Loucy (cell line): ENCODE measurements at regions not wholly inside any gene's neighbourhood (a gene's known extent, or its start where the extent isn't known, plus 50 kb on each side); places are given as distances from the start of the nearest gene placed in this dataset.

Experiments used
- H2AFZ ChIP-seq: fragments of 200-600 bp; sonication (generic); 2 replicates; pipeline ENCODE4 v1.6.0; 2016; ENCODE audit warnings: antibody characterized with exemption, mild to moderate bottlenecking, low read length, moderate library complexity
- H3F3A ChIP-seq: fragments of 200-600 bp; 2 replicates; pipeline ENCODE4 v1.6.0; 2016; ENCODE audit warnings: antibody characterized with exemption, low read depth, mild to moderate bottlenecking
- H3K27me3 ChIP-seq: fragments of 200-600 bp; sonication (generic); 2 replicates; pipeline ENCODE4 v1.6.1; 2014; ENCODE audit warnings: low read length, mild to moderate bottlenecking; ENCODE audit not compliant: insufficient read depth, poor library complexity, severe bottlenecking
- H3K36me3 ChIP-seq: fragments of 200-600 bp; sonication (generic); 2 replicates; pipeline ENCODE4 v1.6.1; 2016; ENCODE audit warnings: low read length; ENCODE audit not compliant: insufficient read depth
- H3K4me1 ChIP-seq: fragments of 200-600 bp; sonication (generic); 2 replicates; pipeline ENCODE4 v1.5.1; 2014; ENCODE audit warnings: low read length, mild to moderate bottlenecking; ENCODE audit not compliant: insufficient read depth, poor library complexity, severe bottlenecking
- H3K4me2 ChIP-seq: fragments of 200-600 bp; sonication (generic); 2 replicates; pipeline ENCODE4 v1.6.0; 2014; ENCODE audit warnings: antibody characterized with exemption, low read length, low read depth, mild to moderate bottlenecking; ENCODE audit not compliant: poor library complexity, severe bottlenecking
- H3K4me3 ChIP-seq: fragments of 200-600 bp; sonication (generic); 2 replicates; pipeline ENCODE4 v1.5.1; 2014; ENCODE audit warnings: low read length, mild to moderate bottlenecking, mixed read lengths; ENCODE audit not compliant: poor library complexity, severe bottlenecking
- H3K79me2 ChIP-seq: fragments of 200-600 bp; sonication (generic); 2 replicates; pipeline ENCODE4 v1.6.1; 2014; ENCODE audit warnings: low read length; ENCODE audit not compliant: insufficient read depth
- H3K9ac ChIP-seq: fragments of 200-600 bp; sonication (generic); 2 replicates; pipeline ENCODE4 v1.6.0; 2014; ENCODE audit warnings: mild to moderate bottlenecking, low read depth, low read length, moderate library complexity; ENCODE audit not compliant: poor library complexity, severe bottlenecking
- H3K9me2 ChIP-seq: fragments of 200-600 bp; sonication (generic); replicated peaks from 2 replicates; pipeline ENCODE4 v1.6.1; 2016; ENCODE audit warnings: low read depth, low read length, mixed read lengths
- H3K9me3 ChIP-seq: fragments of 200-600 bp; sonication (generic); 2 replicates; pipeline ENCODE4 v1.6.1; 2014; ENCODE audit warnings: mild to moderate bottlenecking, antibody characterized with exemption, low read length, low read depth; ENCODE audit not compliant: insufficient read depth
- H4K20me1 ChIP-seq: fragments of 200-600 bp; sonication (generic); 2 replicates; pipeline ENCODE4 v1.6.0; 2014; ENCODE audit warnings: antibody characterized with exemption, low read length, mild to moderate bottlenecking; ENCODE audit not compliant: insufficient read depth, poor library complexity, severe bottlenecking
- CTCF ChIP-seq: fragments of 200-600 bp; sonication (generic); conservative IDR thresholded peaks from 2 replicates; pipeline ENCODE4 v1.5.1; 2014; ENCODE audit warnings: mild to moderate bottlenecking, antibody characterized with exemption, low read length
- EZH2phosphoT487 ChIP-seq: fragments of 200-600 bp; IDR thresholded peaks from 2 replicates; pipeline ENCODE4 v1.6.1; 2018; ENCODE audit warnings: antibody characterized with exemption, mild to moderate bottlenecking, moderate library complexity, borderline replicate concordance

- Histone ChIP-seq H3K4me2 (no peak overlapping the region), H3K9ac (no peak overlapping the region), H3K9me3 (no peaks in the 10 kb centered on the region), H3K27me3 (no peaks in the 10 kb centered on the region), H3K79me2 (no peaks in the 10 kb centered on the region), H2AFZ (no peak overlapping the region), H3K9me2 (no peaks in the 10 kb centered on the region), H3F3A (no peaks in the 10 kb centered on the region), H3K4me3 (no peak overlapping the region), H3K36me3 (no peaks in the 10 kb centered on the region), H4K20me1 (no peaks in the 10 kb centered on the region), H3K4me1 (no peaks in the 10 kb centered on the region)
- TF ChIP-seq EZH2phosphoT487 (no peak), CTCF (no peak)
Observed at GRCh38 chr12:13425766-13426165, 229.2 kb downstream of the EMP1 start.

GRCh38 chr12:13422291-13422690, 225.8 kb downstream of the EMP1 start:
- H3K4me3 ChIP-seq, result no peak overlapping the region
- no peaks in the 10 kb centered on the region for H4K20me1 ChIP-seq
- TF ChIP-seq CTCF (no peak), EZH2phosphoT487 (no peak)
- no peaks in the 10 kb centered on the region for H3K36me3 ChIP-seq
- H3K9ac ChIP-seq, result no peak overlapping the region
- no peaks in the 10 kb centered on the region for H3K9me3 ChIP-seq
- no peak overlapping the region for H2AFZ ChIP-seq
- H3K4me1 ChIP-seq, result no peaks in the 10 kb centered on the region
- no peaks in the 10 kb centered on the region for H3K27me3 ChIP-seq
- no peaks in the 10 kb centered on the region for H3K79me2 ChIP-seq
- H3F3A ChIP-seq, result no peaks in the 10 kb centered on the region
- no peaks in the 10 kb centered on the region for H3K9me2 ChIP-seq
- H3K4me2 ChIP-seq, result no peak overlapping the region

- Histone ChIP-seq H3K79me2 (no peaks in the 10 kb centered on the region), H3K4me3 (no peak overlapping the region), H3K4me2 (no peak overlapping the region), H3F3A (no peaks in the 10 kb centered on the region), H3K4me1 (no peaks in the 10 kb centered on the region), H4K20me1 (no peaks in the 10 kb centered on the region), H3K9ac (no peak overlapping the region), H3K36me3 (no peaks in the 10 kb centered on the region), H3K9me3 (no peaks in the 10 kb centered on the region), H3K27me3 (no peaks in the 10 kb centered on the region), H2AFZ (no peak overlapping the region), H3K9me2 (no peaks in the 10 kb centered on the region)
- no peak for TF ChIP-seq CTCF
- no peak for TF ChIP-seq EZH2phosphoT487
Observed at GRCh38 chr12:13417516-13417915, 221.0 kb downstream of the EMP1 start.
